ENCODE measurements at regions not wholly inside any gene's neighbourhood (a gene's known extent, or its start where the extent isn't known, plus 50 kb on each side); places are given as distances from the start of the nearest gene placed in this dataset.

GRCh38 chr5:124438903-124439281 lies 307.5 kb downstream of the ZNF608 start:
- Mint-ChIP-seq H3K36me3 (ENCODE audit: insufficient read depth in 1 of 3, low read depth in 3 of 3) (peaks cover 16 to 25% (median 23%) of the 10 kb centered on the region in 3 experiments), H3K9me3 (peaks cover 14 to 22% of the 10 kb centered on the region in 2 experiments), H3K27ac (peak overlapping the region; percentile 90 to 92 (median 90); a peak in 6 of 7 replicates), H3K4me1 (peaks cover 45 to 51% of the 10 kb centered on the region in 2 experiments), H3K27me3 (ENCODE audit: low read depth) (no peaks in the 10 kb centered on the region), H3K4me3 (peak overlapping the region in 1 of 2 experiments; percentile 30; a peak in 2 of 5 replicates)
- Histone ChIP-seq H3K23ac (ENCODE audit: insufficient read length, low read depth, low read length) (no peak overlapping the region), H3T11ph (ENCODE audit: low read length) (no peak overlapping the region), H2BK20ac (ENCODE audit: low read depth, low read length, poor library complexity, severe bottlenecking) (no peak overlapping the region), H3K27ac (ENCODE audit: insufficient read length, low read depth, low read length) (peak overlapping the region; percentile 95), H3K23me2 (ENCODE audit: insufficient read length, low read depth, low read length, poor library complexity, severe bottlenecking) (no peaks in the 10 kb centered on the region), H4K20me1 (ENCODE audit: control insufficient read depth, insufficient read depth, insufficient read length) (no peaks in the 10 kb centered on the region), H2AFZ (ENCODE audit: low read length) (no peak overlapping the region), H3K14ac (ENCODE audit: insufficient read depth, low read length) (no peak overlapping the region), H2BK12ac (ENCODE audit: insufficient read length, low read depth, low read length) (no peak overlapping the region), H3K18ac (ENCODE audit: insufficient read length, low read depth, low read length) (no peak overlapping the region), H3K56ac (ENCODE audit: insufficient read length, low read depth, low read length) (no peak overlapping the region), H3K4ac (ENCODE audit: low read depth, low read length) (no peak overlapping the region), H3K4me1 (ENCODE audit: insufficient read depth, low read length) (peaks cover 20% of the 10 kb centered on the region), H4K8ac (replicated peaks; ENCODE audit: insufficient read length, low read depth, low read length) (no peak overlapping the region), H3K9ac (ENCODE audit: extremely low read depth, insufficient read length, low read length) (no peak overlapping the region), H2BK15ac (ENCODE audit: low read depth, low read length) (no peak overlapping the region), H2BK120ac (ENCODE audit: low read depth, low read length, poor library complexity, severe bottlenecking) (no peak overlapping the region), H2BK5ac (ENCODE audit: insufficient read length, low read length) (no peak overlapping the region), H3K27me3 (ENCODE audit: insufficient read depth, low read length) (no peaks in the 10 kb centered on the region), H2AK5ac (ENCODE audit: insufficient read length, low read length) (no peak overlapping the region), H4K5ac (ENCODE audit: insufficient read length, low read depth, low read length) (no peak overlapping the region), H3K79me2 (ENCODE audit: insufficient read depth, low read length) (no peaks in the 10 kb centered on the region), H3K79me1 (ENCODE audit: insufficient read depth, low read depth, low read length, poor library complexity, severe bottlenecking) (no peaks in the 10 kb centered on the region), H3K9me3 (ENCODE audit: control insufficient read depth, low read depth, low read length) (no peaks in the 10 kb centered on the region), H4K91ac (ENCODE audit: insufficient read length, low read depth, low read length) (no peak overlapping the region), H3K4me2 (ENCODE audit: insufficient read depth, insufficient read length, low read length) (peak overlapping the region; percentile 18)
- no CpG with 5 or more reads among the region's 5 CpGs for WGBS (ENCODE audit: extremely low coverage, insufficient read length, low lambda C conversion rate)
- peak; percentile 56 for DNase-seq
- no peak for TF ChIP-seq CTCF (conservative IDR thresholded peaks at IDR 0.05)
